ENCODE measurements at regions not wholly inside any gene's neighbourhood (a gene's known extent, or its start where the extent isn't known, plus 50 kb on each side); places are given as distances from the start of the nearest gene placed in this dataset.

DNA sequence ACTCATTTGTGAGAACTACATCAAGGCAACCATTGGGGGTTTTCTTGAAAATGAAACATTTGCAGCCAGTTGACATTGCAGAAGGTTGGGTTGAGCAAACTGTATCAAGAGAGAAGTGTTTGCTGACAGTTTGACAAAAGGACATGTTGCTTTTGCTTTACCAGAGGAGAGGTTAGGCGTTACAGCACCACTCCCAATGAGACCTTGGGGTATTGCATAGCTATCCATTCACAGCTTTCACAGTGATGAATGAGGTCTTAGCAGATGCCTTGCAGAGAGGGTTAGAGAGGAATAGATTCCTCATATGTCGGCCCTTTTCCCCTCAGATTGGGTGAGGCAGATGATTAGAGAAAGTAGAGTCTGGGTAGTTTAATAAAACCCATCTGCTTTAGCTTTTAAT is 988.9 kb upstream of the FLRT2 start (continued):
- TF ChIP-seq REST (IDR thresholded peaks at IDR 0.05; ENCODE audit: unreplicated experiment) = no peak
- TF ChIP-seq NANOG (IDR thresholded peaks at IDR 0.05; ENCODE audit: borderline replicate concordance) = no peak
- no peak for TF ChIP-seq STAT1 (IDR thresholded peaks at IDR 0.05; ENCODE audit: unreplicated experiment)
- no peak for TF ChIP-seq JUNB (IDR thresholded peaks at IDR 0.05; ENCODE audit: unreplicated experiment)

GRCh38 chr14:84543859-84544258 is 986.1 kb upstream of the FLRT2 start:
- Histone ChIP-seq H3K4me3 (no peak overlapping the region), H3K9me2 (ENCODE audit: insufficient read depth) (no peaks in the 10 kb centered on the region), H3K79me2 (replicated peaks; ENCODE audit: insufficient read depth) (no peaks in the 10 kb centered on the region), H4K20me1 (replicated peaks; ENCODE audit: insufficient read depth) (no peaks in the 10 kb centered on the region), H2AFZ (peak overlapping the region; percentile 53; the same call in 1 of the 2 replicates), H3K4me2 (0 out of 2 replicates have a peak overlapping the region, but pooled peaks have one; percentile 40), H3K27me3 (ENCODE audit: insufficient read depth) (no peaks in the 10 kb centered on the region), H3K4me1 (ENCODE audit: insufficient read depth) (peaks cover 17% of the 10 kb centered on the region), H3F3A (replicated peaks; ENCODE audit: low read depth) (no peaks in the 10 kb centered on the region), H3K36me3 (ENCODE audit: insufficient read depth) (no peaks in the 10 kb centered on the region), H3K27ac (ENCODE audit: low read depth) (no peak overlapping the region)
- Mint-ChIP-seq H3K4me1 (peaks cover 20% of the 10 kb centered on the region), H3K27ac (no peak overlapping the region), H3K27me3 (ENCODE audit: insufficient read depth, low read depth, poor library complexity) (no peaks in the 10 kb centered on the region), H3K4me3 (no peak overlapping the region), H3K36me3 (ENCODE audit: low read depth) (no peaks in the 10 kb centered on the region), H3K9me3 (no peaks in the 10 kb centered on the region)
- ATAC-seq (no peak), DNase-seq (ENCODE audit: low spot score) (no peak)
- TF ChIP-seq REST (IDR thresholded peaks at IDR 0.05; ENCODE audit: unreplicated experiment) (no peak), CREB1 (CRISPR knock-in tag; IDR thresholded peaks at IDR 0.05; ENCODE audit: low read depth) (no peak), ZNF462 (CRISPR knock-in tag; IDR thresholded peaks at IDR 0.05) (no peak), NANOG (IDR thresholded peaks at IDR 0.05; ENCODE audit: borderline replicate concordance) (no peak), ZNF114 (CRISPR knock-in tag; IDR thresholded peaks at IDR 0.05) (no peak), ZNF331 (CRISPR knock-in tag; IDR thresholded peaks at IDR 0.05; ENCODE audit: low read depth) (no peak), JUNB (IDR thresholded peaks at IDR 0.05; ENCODE audit: unreplicated experiment) (no peak), STAT1 (IDR thresholded peaks at IDR 0.05; ENCODE audit: unreplicated experiment) (no peak), EZH2 (IDR thresholded peaks at IDR 0.05; ENCODE audit: low read depth, unreplicated experiment) (no peak)
- TF ChIP-seq, protein P1, sequence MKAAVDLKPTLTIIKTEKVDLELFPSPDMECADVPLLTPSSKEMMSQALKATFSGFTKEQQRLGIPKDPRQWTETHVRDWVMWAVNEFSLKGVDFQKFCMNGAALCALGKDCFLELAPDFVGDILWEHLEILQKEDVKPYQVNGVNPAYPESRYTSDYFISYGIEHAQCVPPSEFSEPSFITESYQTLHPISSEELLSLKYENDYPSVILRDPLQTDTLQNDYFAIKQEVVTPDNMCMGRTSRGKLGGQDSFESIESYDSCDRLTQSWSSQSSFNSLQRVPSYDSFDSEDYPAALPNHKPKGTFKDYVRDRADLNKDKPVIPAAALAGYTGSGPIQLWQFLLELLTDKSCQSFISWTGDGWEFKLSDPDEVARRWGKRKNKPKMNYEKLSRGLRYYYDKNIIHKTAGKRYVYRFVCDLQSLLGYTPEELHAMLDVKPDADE (IDR thresholded peaks at IDR 0.05) = no peak

Data from GM23338 (cell line).